ENCODE measurements at regions not wholly inside any gene's neighbourhood (a gene's known extent, or its start where the extent isn't known, plus 50 kb on each side); places are given as distances from the start of the nearest gene placed in this dataset.
"Not testable (repeated sequence)": the region's sequence is repeated elsewhere in the genome, so short reads cannot be mapped to it uniquely, and the experiment has no call there.

DNA sequence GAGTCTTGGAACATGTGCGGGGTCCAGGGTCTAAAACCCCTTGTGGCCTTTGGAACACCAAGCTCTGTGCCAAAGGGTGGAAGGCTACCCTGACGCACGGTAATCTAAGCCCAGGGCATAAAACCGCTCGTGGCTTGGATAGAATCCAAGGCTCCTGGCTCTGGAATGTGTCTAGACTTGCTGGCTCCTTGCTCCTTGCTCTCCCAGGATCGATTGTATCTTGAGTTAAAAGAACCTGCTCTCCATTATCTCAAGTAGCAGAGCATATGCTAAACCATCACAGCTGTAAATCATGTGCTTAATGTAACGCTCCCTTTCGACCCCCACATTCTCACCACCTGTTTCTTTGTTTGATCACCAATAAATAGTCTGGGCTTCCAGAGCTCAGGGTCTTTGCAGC is 50.3 kb downstream of the TLCD4 start:
- WGBS, 2 donors, result 34 to 41% methylated on average over 7 to 8 of the region's 8 CpGs
- H3K4me3 ChIP-seq; H3K36me3 ChIP-seq; H3K27me3 ChIP-seq; FAIRE-seq; intact Hi-C loops (cut with DNase I); H3K27ac ChIP-seq; ATAC-seq; H3K4me1 ChIP-seq; H3K9me3 ChIP-seq: not testable (repeated sequence)
- peak in 4 of 6 donors; percentile 8 to 27 (median 22) for DNase-seq

DNA sequence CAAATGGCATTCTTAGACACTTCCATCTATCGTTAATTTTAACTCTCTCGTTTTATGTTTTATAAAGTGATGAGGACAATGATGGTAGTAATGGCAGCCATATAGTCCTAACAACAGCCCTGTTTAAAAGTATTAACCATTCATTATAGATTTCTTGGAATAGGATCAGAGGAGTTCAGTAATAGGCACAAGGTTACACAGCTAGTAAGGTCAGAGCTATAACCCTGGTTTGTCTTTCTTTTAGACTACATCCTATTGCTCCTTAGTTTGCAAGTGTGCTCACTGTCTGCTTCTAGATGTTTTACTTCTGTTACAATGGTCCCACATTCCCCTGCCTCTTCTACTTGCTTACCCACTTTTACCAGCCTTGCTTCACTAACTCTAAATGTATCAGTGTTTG is 50.9 kb downstream of the TLCD4 start:
- no peaks in the 10 kb centered on the region for H3K4me1 ChIP-seq
- intact Hi-C loops (cut with DNase I), result no loop called here
- DNase-seq (no peak), ATAC-seq (no peak), FAIRE-seq (no peak)
- TF ChIP-seq, protein P1, sequence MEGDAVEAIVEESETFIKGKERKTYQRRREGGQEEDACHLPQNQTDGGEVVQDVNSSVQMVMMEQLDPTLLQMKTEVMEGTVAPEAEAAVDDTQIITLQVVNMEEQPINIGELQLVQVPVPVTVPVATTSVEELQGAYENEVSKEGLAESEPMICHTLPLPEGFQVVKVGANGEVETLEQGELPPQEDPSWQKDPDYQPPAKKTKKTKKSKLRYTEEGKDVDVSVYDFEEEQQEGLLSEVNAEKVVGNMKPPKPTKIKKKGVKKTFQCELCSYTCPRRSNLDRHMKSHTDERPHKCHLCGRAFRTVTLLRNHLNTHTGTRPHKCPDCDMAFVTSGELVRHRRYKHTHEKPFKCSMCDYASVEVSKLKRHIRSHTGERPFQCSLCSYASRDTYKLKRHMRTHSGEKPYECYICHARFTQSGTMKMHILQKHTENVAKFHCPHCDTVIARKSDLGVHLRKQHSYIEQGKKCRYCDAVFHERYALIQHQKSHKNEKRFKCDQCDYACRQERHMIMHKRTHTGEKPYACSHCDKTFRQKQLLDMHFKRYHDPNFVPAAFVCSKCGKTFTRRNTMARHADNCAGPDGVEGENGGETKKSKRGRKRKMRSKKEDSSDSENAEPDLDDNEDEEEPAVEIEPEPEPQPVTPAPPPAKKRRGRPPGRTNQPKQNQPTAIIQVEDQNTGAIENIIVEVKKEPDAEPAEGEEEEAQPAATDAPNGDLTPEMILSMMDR (IDR thresholded peaks at IDR 0.05), result no peak
- no peaks in the 10 kb centered on the region for H3K27me3 ChIP-seq
- no peaks in the 10 kb centered on the region for H3K36me3 ChIP-seq
- no peak overlapping the region for H3K4me3 ChIP-seq
- 95 to 97% methylated on average over 2 of the region's 2 CpGs for WGBS, 2 donors
- no peak overlapping the region for H3K27ac ChIP-seq
- no peaks in the 10 kb centered on the region for H3K9me3 ChIP-seq

DNA sequence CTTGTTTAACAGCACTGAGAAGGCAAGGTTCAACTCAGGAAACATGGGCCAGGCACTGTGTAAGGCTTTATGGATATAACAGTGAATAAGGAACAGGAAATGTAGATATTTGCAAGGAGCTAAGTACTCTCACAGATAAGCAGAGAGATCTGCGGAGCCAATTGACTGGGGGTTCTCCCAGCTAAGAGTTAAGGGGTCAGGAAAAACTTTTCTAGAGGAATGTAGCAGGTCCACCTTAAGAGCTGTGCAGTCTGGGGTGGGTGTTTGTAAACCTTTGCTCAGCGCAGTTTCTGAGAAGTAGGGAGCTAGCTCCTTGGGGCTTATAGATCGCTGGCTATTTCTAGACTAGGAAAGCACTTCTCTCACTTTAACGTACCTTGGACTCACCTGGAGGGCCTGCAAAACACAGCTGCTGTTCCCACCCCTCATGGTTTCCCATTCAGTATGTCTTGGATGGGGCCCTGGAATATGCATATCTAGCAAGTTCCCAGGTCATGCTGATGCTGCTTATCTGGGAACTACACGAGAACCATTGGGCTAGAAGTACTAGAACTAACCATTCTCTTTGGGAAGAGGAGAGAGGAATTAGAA is 51.7 kb downstream of the TLCD4 start:
- Histone ChIP-seq H3K4me3 (no peak overlapping the region), H3K4me1 (no peaks in the 10 kb centered on the region), H3K27me3 (no peaks in the 10 kb centered on the region), H3K36me3 (no peaks in the 10 kb centered on the region), H3K27ac (no peak overlapping the region), H3K9me3 (no peaks in the 10 kb centered on the region)
- intact Hi-C loops (cut with DNase I), result no loop called here
- ATAC-seq, result no peak
- DNase-seq, result no peak
- no peak for FAIRE-seq
- WGBS, 2 donors, result 86 to 92% methylated on average over 5 of the region's 5 CpGs
- TF ChIP-seq, protein P1 (IDR thresholded peaks at IDR 0.05), result no peak

DNA sequence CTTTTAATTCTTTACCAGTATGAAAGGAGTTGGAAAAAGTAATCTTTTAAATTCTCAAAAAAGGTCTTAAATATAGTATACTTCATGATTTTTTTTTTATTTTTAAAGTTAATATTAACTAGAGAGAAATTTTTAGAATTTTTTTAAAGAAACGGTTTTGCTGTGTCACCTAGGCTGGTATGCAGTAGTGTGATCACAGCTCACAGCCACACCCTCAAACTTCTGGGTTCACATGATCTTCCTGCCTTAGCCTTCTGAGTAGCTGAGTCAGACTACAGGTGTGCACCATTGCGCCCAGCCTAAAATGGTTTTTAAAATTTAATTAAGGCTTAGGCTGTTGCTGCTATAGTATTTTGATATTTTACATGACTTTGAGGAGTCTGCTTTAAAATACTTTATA is 52.4 kb downstream of the TLCD4 start:
- intact Hi-C loops (cut with DNase I), result no loop called here
- FAIRE-seq, result peak; percentile 26
- Histone ChIP-seq H3K4me3 (no peak overlapping the region), H3K27ac (no peak overlapping the region), H3K9me3 (no peaks in the 10 kb centered on the region), H3K36me3 (no peaks in the 10 kb centered on the region), H3K4me1 (no peaks in the 10 kb centered on the region), H3K27me3 (no peaks in the 10 kb centered on the region)
- ATAC-seq, result peak in 1 of 4 donors; percentile 69
- WGBS, 2 donors, result 63 to 66% methylated on average over 2 of the region's 2 CpGs
- TF ChIP-seq, protein P1 (IDR thresholded peaks at IDR 0.05), result no peak
- DNase-seq, result no peak

DNA sequence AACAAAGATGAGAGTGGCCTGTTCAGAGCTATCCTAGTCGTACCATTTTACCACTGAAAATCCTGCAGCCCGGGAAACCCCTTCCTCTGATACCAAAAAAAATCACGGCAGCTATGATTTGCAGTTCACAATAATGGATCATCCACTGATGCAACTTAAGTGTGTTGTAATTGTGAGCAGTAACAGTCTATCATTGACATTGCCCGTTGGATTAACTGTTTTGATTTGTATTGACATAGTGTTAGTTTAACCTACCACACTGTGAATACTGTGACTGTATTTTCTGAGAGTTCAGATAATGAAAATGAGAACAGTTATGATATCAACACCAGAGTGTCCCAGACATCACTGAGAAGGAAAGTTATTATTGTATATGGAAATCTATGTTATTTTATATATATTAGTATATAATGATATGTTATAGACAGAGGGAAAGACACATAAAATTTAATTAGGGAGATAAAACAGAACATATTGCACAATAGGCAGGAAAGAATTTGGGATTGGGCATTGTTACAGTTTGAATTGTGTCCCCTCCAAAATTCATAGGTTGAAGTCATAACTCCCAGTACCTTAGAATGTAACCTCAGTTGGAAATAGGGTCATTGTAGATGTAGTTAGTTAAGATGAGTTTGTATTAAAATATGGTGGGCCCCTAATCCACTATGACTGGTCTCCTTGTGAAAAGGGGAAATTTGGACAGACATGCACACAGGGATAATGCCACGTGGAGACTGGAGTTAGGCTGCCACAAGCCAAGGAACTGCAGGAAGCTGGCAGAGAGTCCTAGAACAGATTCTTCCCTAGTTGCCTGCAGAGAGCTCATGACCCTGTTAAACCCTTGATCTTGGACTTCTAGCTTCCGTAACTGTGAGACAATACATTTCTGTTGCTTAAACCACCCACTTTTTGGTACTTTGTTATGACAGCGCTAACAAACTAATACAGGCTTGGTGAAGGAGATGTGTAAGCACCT is 54.4 kb downstream of the TLCD4 start:
- Histone ChIP-seq H3K4me1 (no peaks in the 10 kb centered on the region), H3K27ac (no peak overlapping the region), H3K9me3 (no peaks in the 10 kb centered on the region), H3K36me3 (peaks cover 0 to 9% (median 0%) of the 10 kb centered on the region in 3 donors), H3K27me3 (no peaks in the 10 kb centered on the region), H3K4me3 (no peak overlapping the region)
- WGBS, 2 donors, result 79 to 86% methylated on average over 7 of the region's 7 CpGs
- FAIRE-seq (no peak), ATAC-seq (no peak), DNase-seq (no peak)
- intact Hi-C loops (cut with DNase I), result no loop called here
- TF ChIP-seq, protein P1 (IDR thresholded peaks at IDR 0.05), result no peak
